ENCODE measurements at regions not wholly inside any gene's neighbourhood (a gene's known extent, or its start where the extent isn't known, plus 50 kb on each side); places are given as distances from the start of the nearest gene placed in this dataset.

DNA sequence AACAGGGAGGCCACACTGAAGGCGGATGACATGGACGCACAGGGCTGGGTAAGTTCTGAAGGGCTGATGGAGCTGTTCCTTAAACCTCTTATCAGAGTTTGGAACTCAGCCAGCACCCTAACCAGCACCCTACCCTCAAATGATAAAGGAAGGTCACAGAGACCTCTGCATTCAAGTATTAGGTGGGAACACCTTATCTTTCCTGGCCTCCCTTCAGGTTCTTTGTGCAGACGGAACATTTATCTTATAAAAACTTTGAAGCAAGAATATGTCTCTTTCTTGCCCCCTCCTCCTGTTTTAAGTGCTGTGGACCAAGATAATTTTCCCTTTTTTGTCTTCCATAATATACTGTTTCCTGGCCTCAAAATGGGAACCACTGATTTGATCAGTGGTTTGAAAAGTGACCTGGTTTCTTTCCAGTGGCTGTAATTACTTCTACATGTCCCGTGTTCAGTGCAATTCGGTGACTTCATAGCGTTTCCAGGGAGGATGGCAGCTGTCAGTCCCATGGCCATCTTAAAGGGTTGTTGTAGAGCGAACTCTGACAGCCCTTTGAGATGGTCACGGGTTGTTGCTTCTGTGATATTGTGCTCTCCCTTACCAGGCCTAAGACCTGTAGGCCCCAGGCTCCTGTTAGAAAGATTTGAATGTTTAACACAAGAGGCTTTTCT, 213.2 kb upstream of the MYLIP start:
- WGBS (ENCODE audit: insufficient coverage): 96% methylated on average over 8 of the region's 8 CpGs
- Mint-ChIP-seq H3K4me3 (no peak overlapping the region), H3K4me1 (peaks cover 11% of the 10 kb centered on the region in 2 donors), H3K36me3 (no peaks in the 10 kb centered on the region), H3K9me3 (no peaks in the 10 kb centered on the region), H3K27ac (no peak overlapping the region), H3K27me3 (ENCODE audit: low read depth in 2 of 2) (no peaks in the 10 kb centered on the region)
- DNase-seq (no peak), ATAC-seq (no peak)
- H3K27ac ChIP-seq (ENCODE audit: low read length): no peak overlapping the region
- no peak for TF ChIP-seq CTCF (IDR thresholded peaks at IDR 0.05)
- intact Hi-C loops (cut with micrococcal nuclease): no loop called here
- H3K4me1 ChIP-seq (ENCODE audit: control insufficient read depth, insufficient read depth, low read length): no peaks in the 10 kb centered on the region
- no peaks in the 10 kb centered on the region for H3K36me3 ChIP-seq (ENCODE audit: control insufficient read depth, insufficient read depth, low read length)
- no peaks in the 10 kb centered on the region for H3K27me3 ChIP-seq (ENCODE audit: control insufficient read depth, insufficient read depth, low read length)
- no peaks in the 10 kb centered on the region for H3K9me3 ChIP-seq (ENCODE audit: control insufficient read depth, insufficient read depth, low read length)
- no peak overlapping the region for H3K4me3 ChIP-seq (ENCODE audit: low read length)

DNA sequence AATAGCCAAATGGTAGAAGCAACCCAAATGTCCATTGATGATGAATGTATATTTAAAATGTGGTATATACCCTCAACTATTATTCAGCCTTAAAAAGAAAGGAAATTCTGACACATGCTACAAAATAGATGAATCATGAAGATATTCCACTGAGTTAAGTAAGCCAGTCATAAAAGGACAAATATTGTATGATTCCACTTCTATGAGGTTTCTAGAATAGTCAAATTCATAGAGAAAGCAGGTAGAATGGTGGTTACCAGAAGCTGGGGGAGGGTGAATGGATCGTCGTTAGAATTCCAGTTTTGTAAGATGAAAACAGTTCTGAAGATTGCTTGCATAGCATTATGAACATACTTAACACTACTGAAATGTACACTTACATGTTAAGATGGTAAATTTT, 214.3 kb upstream of the MYLIP start:
- no peaks in the 10 kb centered on the region for H3K27me3 Mint-ChIP-seq (ENCODE audit: low read depth in 2 of 2)
- H3K27ac ChIP-seq (ENCODE audit: low read length): no peak overlapping the region
- ATAC-seq (no peak), DNase-seq (no peak)
- peaks cover 11% of the 10 kb centered on the region in 2 donors for H3K4me1 Mint-ChIP-seq
- WGBS (ENCODE audit: insufficient coverage): 100% methylated on average over 2 of the region's 2 CpGs
- H3K4me3 Mint-ChIP-seq: no peak overlapping the region
- intact Hi-C loops (cut with micrococcal nuclease): no loop called here
- no peaks in the 10 kb centered on the region for H3K4me1 ChIP-seq (ENCODE audit: control insufficient read depth, insufficient read depth, low read length)
- H3K9me3 Mint-ChIP-seq: no peaks in the 10 kb centered on the region
- no peak overlapping the region for H3K4me3 ChIP-seq (ENCODE audit: low read length)
- no peaks in the 10 kb centered on the region for H3K36me3 ChIP-seq (ENCODE audit: control insufficient read depth, insufficient read depth, low read length)
- no peaks in the 10 kb centered on the region for H3K36me3 Mint-ChIP-seq
- no peaks in the 10 kb centered on the region for H3K27me3 ChIP-seq (ENCODE audit: control insufficient read depth, insufficient read depth, low read length)
- TF ChIP-seq CTCF (IDR thresholded peaks at IDR 0.05): no peak
- no peaks in the 10 kb centered on the region for H3K9me3 ChIP-seq (ENCODE audit: control insufficient read depth, insufficient read depth, low read length)
- H3K27ac Mint-ChIP-seq: no peak overlapping the region

GRCh38 chr6:15913573-15913972, 215.3 kb upstream of the MYLIP start:
- H3K27me3 ChIP-seq (ENCODE audit: control insufficient read depth, insufficient read depth, low read length): no peaks in the 10 kb centered on the region
- H3K27ac ChIP-seq (ENCODE audit: low read length): no peak overlapping the region
- ATAC-seq (no peak), DNase-seq (no peak)
- Mint-ChIP-seq H3K36me3 (no peaks in the 10 kb centered on the region), H3K4me1 (peaks cover 11% of the 10 kb centered on the region in 2 donors), H3K27me3 (ENCODE audit: low read depth in 2 of 2) (no peaks in the 10 kb centered on the region), H3K4me3 (no peak overlapping the region), H3K9me3 (no peaks in the 10 kb centered on the region), H3K27ac (no peak overlapping the region)
- H3K4me3 ChIP-seq (ENCODE audit: low read length): no peak overlapping the region
- no peak for TF ChIP-seq CTCF (IDR thresholded peaks at IDR 0.05)
- WGBS (ENCODE audit: insufficient coverage): 95% methylated on average over 1 of the region's 2 CpGs
- H3K9me3 ChIP-seq (ENCODE audit: control insufficient read depth, insufficient read depth, low read length): no peaks in the 10 kb centered on the region
- no peaks in the 10 kb centered on the region for H3K4me1 ChIP-seq (ENCODE audit: control insufficient read depth, insufficient read depth, low read length)
- intact Hi-C loops (cut with micrococcal nuclease): no loop called here
- no peaks in the 10 kb centered on the region for H3K36me3 ChIP-seq (ENCODE audit: control insufficient read depth, insufficient read depth, low read length)
